ENCODE measurements at regions not wholly inside any gene's neighbourhood (a gene's known extent, or its start where the extent isn't known, plus 50 kb on each side); places are given as distances from the start of the nearest gene placed in this dataset.

DNA sequence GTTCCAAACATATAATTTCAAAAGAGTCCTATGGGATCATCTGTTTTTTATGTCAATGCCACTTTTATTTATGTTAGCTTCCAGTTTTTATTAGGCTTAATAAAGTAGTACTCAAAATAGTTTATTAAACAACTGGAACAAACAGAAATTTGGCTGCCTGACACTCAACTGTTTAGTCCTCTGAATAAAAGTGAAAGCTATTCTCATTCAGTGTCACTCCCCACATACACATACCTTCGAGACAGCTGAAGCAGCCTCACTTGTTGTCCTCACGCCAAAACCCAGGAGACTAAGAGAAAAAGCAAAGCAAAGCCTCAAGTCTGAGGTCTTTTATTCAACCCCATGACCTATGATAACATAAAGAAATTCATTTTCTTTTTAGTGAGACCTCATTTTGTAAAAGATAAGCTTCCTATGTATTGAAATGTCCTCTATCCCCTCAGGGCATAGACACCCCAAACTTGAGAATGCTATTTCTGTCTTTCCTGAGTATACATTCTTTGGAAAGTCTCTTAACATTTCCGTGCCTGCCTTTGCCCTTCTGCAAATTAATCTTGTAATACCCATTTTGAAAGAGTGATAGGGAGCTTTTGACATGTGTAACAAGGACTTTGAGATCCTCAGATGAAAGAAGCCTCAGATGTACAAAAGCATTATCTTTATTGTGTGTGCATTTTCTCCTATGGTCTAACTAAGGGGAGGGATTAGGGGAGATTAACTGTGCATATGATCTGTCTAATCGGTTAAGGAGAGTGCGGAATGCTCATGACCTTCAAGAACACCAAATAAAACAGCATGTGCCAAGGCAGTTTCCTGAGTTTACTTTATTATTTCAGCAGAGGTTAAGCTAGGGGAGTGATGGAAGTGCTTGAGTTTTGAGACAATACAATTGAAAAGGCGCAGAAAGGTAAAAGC lies 1523.7 kb upstream of the PIK3C3 start:
- intact Hi-C loops (cut with micrococcal nuclease): no loop called here
- no peak overlapping the region for H3K4me3 Mint-ChIP-seq
- H3K27ac Mint-ChIP-seq: no peak overlapping the region

DNA sequence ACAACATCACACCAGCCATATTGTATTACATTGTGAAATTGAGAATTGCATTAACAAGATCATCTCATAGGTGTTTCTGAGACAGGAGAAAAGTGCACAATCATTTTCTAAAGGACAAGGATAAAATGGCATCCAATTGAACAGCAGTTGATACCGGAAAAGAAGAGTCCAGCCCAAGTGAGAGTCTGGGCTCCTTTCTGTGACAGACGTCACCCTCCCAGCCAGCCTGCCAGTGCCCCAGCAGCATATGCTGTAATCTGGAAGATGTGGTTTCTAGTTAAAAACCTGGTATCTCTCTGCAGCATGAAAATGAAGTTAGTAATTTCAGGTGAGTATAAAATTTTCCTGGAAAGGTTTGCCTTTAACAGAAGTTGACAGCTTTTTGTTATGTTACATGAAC lies 1531.7 kb upstream of the PIK3C3 start:
- intact Hi-C loops (cut with micrococcal nuclease): no loop called here
- Mint-ChIP-seq H3K27ac (no peak overlapping the region), H3K27me3 (no peaks in the 10 kb centered on the region), H3K36me3 (ENCODE audit: low read depth) (no peaks in the 10 kb centered on the region), H3K4me3 (no peak overlapping the region), H3K4me1 (ENCODE audit: low read depth) (no peaks in the 10 kb centered on the region), H3K9me3 (no peaks in the 10 kb centered on the region)

More for the DNA sequence above, 1523.7 kb upstream of the PIK3C3 start:
- Mint-ChIP-seq H3K9me3 (no peaks in the 10 kb centered on the region), H3K27me3 (no peaks in the 10 kb centered on the region), H3K4me1 (ENCODE audit: low read depth) (no peaks in the 10 kb centered on the region), H3K36me3 (ENCODE audit: low read depth) (no peaks in the 10 kb centered on the region)

GRCh38 chr18:40420675-40421074 lies 1534.4 kb upstream of the PIK3C3 start:
- no peaks in the 10 kb centered on the region for H3K27me3 Mint-ChIP-seq
- no peak overlapping the region for H3K4me3 Mint-ChIP-seq
- H3K4me1 Mint-ChIP-seq (ENCODE audit: low read depth): no peaks in the 10 kb centered on the region
- no peak overlapping the region for H3K27ac Mint-ChIP-seq
- no peaks in the 10 kb centered on the region for H3K9me3 Mint-ChIP-seq
- no peaks in the 10 kb centered on the region for H3K36me3 Mint-ChIP-seq (ENCODE audit: low read depth)
- intact Hi-C loops (cut with micrococcal nuclease): no loop called here

DNA sequence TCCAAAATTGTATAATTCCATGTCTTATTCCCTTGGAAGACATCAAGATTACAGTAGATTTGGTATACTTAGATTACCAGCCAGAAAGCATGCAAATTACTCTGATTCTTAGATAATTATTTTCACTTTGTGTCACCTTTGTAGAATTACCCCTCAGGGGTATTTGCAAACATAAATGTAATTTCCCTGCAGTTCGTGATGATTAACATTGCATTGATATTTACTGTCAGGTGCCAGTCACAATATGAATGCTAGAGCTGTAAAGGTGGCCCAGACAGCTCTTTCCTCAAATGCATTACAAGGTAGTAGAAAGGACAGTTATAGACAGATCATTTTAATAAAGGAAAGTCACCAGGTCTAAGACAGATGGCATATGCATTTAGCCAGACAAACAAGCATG lies 1537.5 kb upstream of the PIK3C3 start:
- intact Hi-C loops (cut with micrococcal nuclease): no loop called here
- H3K36me3 Mint-ChIP-seq (ENCODE audit: low read depth): no peaks in the 10 kb centered on the region
- H3K9me3 Mint-ChIP-seq: no peaks in the 10 kb centered on the region
- no peak overlapping the region for H3K4me3 Mint-ChIP-seq
- no peaks in the 10 kb centered on the region for H3K4me1 Mint-ChIP-seq (ENCODE audit: low read depth)
- H3K27me3 Mint-ChIP-seq: no peaks in the 10 kb centered on the region
- H3K27ac Mint-ChIP-seq: no peak overlapping the region

DNA sequence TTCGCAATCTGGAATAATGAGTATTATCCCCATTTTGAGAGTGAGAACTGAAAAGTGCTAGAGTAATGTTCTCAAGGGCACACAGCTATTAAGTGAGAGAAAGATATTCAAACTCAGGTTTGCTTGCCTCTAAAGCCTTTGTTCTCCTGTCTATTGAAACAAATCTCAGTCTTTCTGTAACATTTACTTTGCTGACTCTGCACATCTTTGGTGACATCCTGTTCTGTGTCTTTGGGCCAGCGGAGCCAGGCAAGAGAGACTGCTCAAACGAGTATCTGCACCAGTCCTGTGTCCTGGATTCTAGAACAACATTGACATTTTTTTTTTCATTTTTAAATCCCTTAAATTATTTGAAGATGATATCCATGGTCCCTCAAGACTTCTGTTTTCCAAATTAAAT lies 1539.2 kb upstream of the PIK3C3 start:
- no peaks in the 10 kb centered on the region for H3K9me3 Mint-ChIP-seq
- no peaks in the 10 kb centered on the region for H3K27me3 Mint-ChIP-seq
- intact Hi-C loops (cut with micrococcal nuclease): no loop called here
- no peak overlapping the region for H3K4me3 Mint-ChIP-seq
- no peaks in the 10 kb centered on the region for H3K4me1 Mint-ChIP-seq (ENCODE audit: low read depth)
- H3K27ac Mint-ChIP-seq: no peak overlapping the region
- no peaks in the 10 kb centered on the region for H3K36me3 Mint-ChIP-seq (ENCODE audit: low read depth)

GRCh38 chr18:40415176-40415791 lies 1539.8 kb upstream of the PIK3C3 start:
- no peaks in the 10 kb centered on the region for H3K36me3 Mint-ChIP-seq (ENCODE audit: low read depth)
- H3K27me3 Mint-ChIP-seq: no peaks in the 10 kb centered on the region
- H3K4me3 Mint-ChIP-seq: no peak overlapping the region
- intact Hi-C loops (cut with micrococcal nuclease): no loop called here
- no peak overlapping the region for H3K27ac Mint-ChIP-seq
- no peaks in the 10 kb centered on the region for H3K9me3 Mint-ChIP-seq
- no peaks in the 10 kb centered on the region for H3K4me1 Mint-ChIP-seq (ENCODE audit: low read depth)

DNA sequence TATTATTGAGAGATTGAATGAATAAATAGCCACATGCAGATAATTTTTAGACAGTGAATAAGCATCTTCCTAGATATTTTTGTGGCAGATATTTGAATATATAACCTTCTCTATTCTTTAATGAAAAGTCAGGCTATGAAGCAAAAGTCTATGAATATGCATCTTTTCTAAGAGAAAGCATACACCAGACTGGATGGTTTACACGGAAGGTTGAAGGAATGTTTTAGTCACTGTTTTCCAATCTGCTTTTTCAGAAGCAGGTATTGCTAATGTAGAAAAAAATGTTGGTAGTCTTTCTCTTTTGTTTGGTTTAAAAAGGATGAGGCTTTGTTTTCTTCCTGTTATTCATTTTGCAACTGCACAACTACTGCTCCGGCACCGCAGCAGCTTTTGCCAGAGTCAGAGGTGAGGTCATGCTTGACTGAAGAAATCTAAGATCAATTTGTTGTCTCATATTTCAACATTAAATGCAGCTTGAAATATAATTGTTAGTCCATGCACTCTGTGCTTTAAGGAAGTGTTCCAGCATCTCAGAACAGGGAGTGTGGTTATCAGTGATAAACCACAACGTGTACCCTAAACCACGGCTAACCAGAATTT lies 1540.8 kb upstream of the PIK3C3 start:
- intact Hi-C loops (cut with micrococcal nuclease): no loop called here
- Mint-ChIP-seq H3K4me3 (no peak overlapping the region), H3K27ac (no peak overlapping the region), H3K36me3 (ENCODE audit: low read depth) (no peaks in the 10 kb centered on the region), H3K4me1 (ENCODE audit: low read depth) (no peaks in the 10 kb centered on the region), H3K9me3 (no peaks in the 10 kb centered on the region), H3K27me3 (no peaks in the 10 kb centered on the region)

DNA sequence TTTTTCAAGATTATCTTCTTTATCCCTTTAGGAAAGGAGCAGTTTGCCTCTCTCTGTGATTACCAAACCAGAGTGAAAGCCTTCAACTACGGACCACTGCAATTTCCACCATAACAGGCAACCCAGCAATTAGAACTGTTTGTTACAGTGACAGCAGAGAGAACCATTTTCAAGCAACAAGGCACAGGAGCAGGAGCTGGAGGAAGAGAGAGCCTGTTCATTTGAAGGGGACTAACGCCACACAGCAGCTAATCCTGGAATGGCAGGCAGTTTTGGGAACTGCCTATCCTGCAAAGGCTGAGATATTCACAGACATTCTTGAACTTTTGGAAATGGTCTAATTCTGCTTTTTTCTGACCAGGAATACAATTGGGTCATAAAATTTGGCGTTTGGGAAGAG lies 1541.9 kb upstream of the PIK3C3 start:
- no peaks in the 10 kb centered on the region for H3K4me1 Mint-ChIP-seq (ENCODE audit: low read depth)
- intact Hi-C loops (cut with micrococcal nuclease): no loop called here
- no peak overlapping the region for H3K27ac Mint-ChIP-seq
- no peak overlapping the region for H3K4me3 Mint-ChIP-seq
- H3K36me3 Mint-ChIP-seq (ENCODE audit: low read depth): no peaks in the 10 kb centered on the region
- H3K9me3 Mint-ChIP-seq: no peaks in the 10 kb centered on the region
- H3K27me3 Mint-ChIP-seq: no peaks in the 10 kb centered on the region

DNA sequence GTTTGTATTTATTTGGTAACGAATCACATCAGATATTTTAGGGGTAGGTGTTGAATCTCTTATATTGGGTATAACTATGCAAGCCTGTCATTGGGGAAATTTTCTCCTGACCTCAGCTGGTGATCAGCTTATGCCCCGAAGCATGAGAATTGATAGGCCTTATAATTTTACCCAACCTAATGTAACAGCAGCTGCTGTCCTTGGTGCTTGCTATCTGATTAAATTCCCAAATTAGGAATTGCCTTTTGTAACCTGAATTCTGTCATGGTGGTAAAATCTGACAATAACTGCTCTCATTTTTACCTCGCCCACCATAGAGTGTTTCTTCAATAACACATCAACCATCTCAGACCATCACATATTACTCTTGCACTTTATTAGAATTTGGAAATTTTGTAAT lies 1542.6 kb upstream of the PIK3C3 start:
- no peaks in the 10 kb centered on the region for H3K36me3 Mint-ChIP-seq (ENCODE audit: low read depth)
- no peaks in the 10 kb centered on the region for H3K4me1 Mint-ChIP-seq (ENCODE audit: low read depth)
- no peaks in the 10 kb centered on the region for H3K27me3 Mint-ChIP-seq
- H3K9me3 Mint-ChIP-seq: no peaks in the 10 kb centered on the region
- intact Hi-C loops (cut with micrococcal nuclease): no loop called here
- no peak overlapping the region for H3K27ac Mint-ChIP-seq
- no peak overlapping the region for H3K4me3 Mint-ChIP-seq

DNA sequence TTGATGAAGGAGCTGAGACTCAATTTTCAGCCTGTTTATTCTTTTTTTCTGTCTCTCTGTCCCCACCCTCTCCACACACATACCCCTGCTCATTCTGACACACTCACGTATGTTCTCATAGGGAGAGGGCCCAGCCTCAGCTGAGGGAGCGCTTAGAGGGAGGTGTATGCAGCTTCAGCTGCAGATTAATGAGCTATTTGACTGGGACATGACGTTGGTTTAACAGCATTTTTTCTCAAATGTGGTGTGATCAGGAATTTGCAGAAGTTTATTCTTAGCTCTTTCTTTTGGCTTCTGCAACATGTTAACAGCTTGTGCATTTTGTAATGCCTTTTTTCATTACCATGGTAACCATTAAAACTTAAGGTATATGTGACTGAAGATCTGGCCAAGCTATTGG lies 1547.1 kb upstream of the PIK3C3 start:
- H3K4me1 Mint-ChIP-seq (ENCODE audit: low read depth): no peaks in the 10 kb centered on the region
- intact Hi-C loops (cut with micrococcal nuclease): no loop called here
- no peaks in the 10 kb centered on the region for H3K9me3 Mint-ChIP-seq
- H3K4me3 Mint-ChIP-seq: no peak overlapping the region
- H3K27me3 Mint-ChIP-seq: no peaks in the 10 kb centered on the region
- H3K27ac Mint-ChIP-seq: no peak overlapping the region
- H3K36me3 Mint-ChIP-seq (ENCODE audit: low read depth): no peaks in the 10 kb centered on the region

GRCh38 chr18:40404284-40404683 lies 1550.8 kb upstream of the PIK3C3 start:
- Mint-ChIP-seq H3K27ac (no peak overlapping the region), H3K27me3 (no peaks in the 10 kb centered on the region), H3K36me3 (ENCODE audit: low read depth) (no peaks in the 10 kb centered on the region), H3K4me3 (no peak overlapping the region), H3K9me3 (no peaks in the 10 kb centered on the region), H3K4me1 (ENCODE audit: low read depth) (no peaks in the 10 kb centered on the region)
- intact Hi-C loops (cut with micrococcal nuclease): no loop called here

DNA sequence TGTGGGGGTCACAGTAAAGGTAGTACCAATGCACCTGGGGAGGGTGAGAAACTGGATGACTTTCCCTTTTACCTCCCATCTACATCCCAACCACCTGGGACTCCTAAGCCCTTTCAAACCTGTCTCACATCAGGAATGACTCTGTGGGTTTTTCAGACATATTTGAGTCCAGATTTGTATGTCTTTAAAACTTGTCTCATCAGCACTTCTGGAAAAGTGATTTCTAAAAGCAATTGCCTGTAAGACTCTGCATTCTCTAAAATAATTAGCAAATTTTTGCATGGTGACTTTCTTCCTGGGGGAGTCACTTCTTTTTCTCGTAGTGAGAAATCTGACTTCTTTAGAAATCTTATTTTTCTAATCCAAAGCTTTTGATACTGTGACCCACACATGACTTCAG lies 1553.0 kb upstream of the PIK3C3 start:
- Mint-ChIP-seq H3K27me3 (no peaks in the 10 kb centered on the region), H3K27ac (no peak overlapping the region), H3K9me3 (no peaks in the 10 kb centered on the region), H3K4me3 (no peak overlapping the region), H3K36me3 (ENCODE audit: low read depth) (no peaks in the 10 kb centered on the region), H3K4me1 (ENCODE audit: low read depth) (no peaks in the 10 kb centered on the region)
- intact Hi-C loops (cut with micrococcal nuclease): no loop called here

DNA sequence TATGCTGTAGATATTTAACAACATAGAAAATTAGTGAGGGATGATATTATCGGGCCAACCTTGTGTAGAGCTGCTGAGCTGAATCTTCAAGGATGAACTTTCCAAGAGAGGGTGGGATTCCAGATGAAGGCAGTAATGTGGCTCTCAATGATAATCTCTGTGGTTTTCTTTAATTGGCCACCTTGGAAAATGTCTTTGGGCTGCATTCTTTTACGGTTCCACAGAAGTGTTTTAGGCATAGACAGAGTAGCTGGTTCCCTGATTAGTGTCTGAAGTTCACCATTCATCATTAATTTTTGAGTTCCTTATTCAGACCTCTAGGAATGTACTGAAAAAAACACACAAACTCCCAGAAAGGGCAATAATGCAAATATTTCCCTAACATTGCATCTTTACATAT lies 1566.9 kb upstream of the PIK3C3 start:
- H3K36me3 Mint-ChIP-seq (ENCODE audit: low read depth): no peaks in the 10 kb centered on the region
- no peaks in the 10 kb centered on the region for H3K4me1 Mint-ChIP-seq (ENCODE audit: low read depth)
- no peaks in the 10 kb centered on the region for H3K9me3 Mint-ChIP-seq
- no peak overlapping the region for H3K4me3 Mint-ChIP-seq
- H3K27me3 Mint-ChIP-seq: no peaks in the 10 kb centered on the region
- no peak overlapping the region for H3K27ac Mint-ChIP-seq
- intact Hi-C loops (cut with micrococcal nuclease): no loop called here

DNA sequence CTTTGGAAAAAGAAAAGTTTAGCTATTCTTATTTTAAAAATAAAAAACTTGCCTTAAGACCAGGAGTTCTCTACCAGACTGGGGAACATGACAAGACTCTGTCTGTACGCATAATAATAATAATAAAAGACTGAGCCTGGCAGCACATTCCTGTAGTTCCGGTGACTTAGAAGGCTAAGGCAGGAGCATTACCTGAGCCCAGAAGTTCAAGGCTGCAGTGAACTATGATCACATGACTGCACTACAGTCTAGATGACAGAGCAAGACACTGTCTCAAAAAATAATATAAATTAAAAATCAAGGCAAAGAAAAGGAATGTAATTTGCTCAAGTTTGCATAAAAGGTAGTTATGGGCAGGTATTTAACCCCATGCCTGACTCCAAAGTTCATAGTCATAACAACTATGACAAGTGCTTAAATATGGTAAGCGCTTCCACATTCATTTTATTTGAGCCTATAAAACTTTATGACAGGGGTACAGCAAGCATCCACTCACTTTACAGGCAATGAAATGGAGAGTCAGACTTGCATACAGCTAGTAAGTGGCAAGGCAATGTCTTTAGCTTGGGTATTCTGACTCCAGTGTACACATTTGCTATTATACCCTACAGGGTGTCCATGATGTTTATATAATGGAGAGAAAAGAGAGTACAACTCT lies 1567.8 kb upstream of the PIK3C3 start:
- intact Hi-C loops (cut with micrococcal nuclease): no loop called here
- H3K9me3 Mint-ChIP-seq: no peaks in the 10 kb centered on the region
- H3K4me3 Mint-ChIP-seq: no peak overlapping the region
- no peaks in the 10 kb centered on the region for H3K36me3 Mint-ChIP-seq (ENCODE audit: low read depth)
- H3K27ac Mint-ChIP-seq: no peak overlapping the region
- H3K4me1 Mint-ChIP-seq (ENCODE audit: low read depth): no peaks in the 10 kb centered on the region
- no peaks in the 10 kb centered on the region for H3K27me3 Mint-ChIP-seq

All from dendritic cell treated with granulocyte-macrophage colony-stimulating factor and Interleukin-4, amounts not matched to agents 40 ng/mL and 50 ng/mL, for 4 days (primary cell).